ENCODE measurements at regions not wholly inside any gene's neighbourhood (a gene's known extent, or its start where the extent isn't known, plus 50 kb on each side); places are given as distances from the start of the nearest gene placed in this dataset.

DNA sequence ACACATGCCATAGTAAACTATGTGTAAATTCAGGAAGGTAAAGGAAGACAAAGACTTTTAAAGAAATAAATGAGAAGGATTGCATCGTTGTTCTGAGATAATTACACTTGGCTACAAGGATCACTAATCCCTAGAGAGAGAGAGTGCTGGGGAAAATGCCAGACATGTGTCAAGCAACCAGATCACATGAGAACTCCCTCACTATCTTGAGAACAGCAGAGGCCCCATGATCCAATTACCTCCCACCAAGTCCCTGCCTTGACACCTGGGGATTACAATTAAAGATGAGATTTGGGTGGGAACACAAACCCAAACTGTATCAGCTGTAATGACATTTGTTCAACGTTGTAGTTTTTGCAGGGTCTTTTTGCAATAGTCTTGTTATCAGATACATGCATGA is 1600.9 kb upstream of the MIR17HG start:
- ATAC-seq: no peak
- intact Hi-C loops (cut with DNase I, micrococcal nuclease): no loop called here
- DNase-seq: no peak
- H3K4me3 ChIP-seq: no peak overlapping the region
- H3K4me1 ChIP-seq (ENCODE audit: low read depth): no peaks in the 10 kb centered on the region
- H3K36me3 ChIP-seq (ENCODE audit: low read depth): no peaks in the 10 kb centered on the region
- TF ChIP-seq, protein P1, sequence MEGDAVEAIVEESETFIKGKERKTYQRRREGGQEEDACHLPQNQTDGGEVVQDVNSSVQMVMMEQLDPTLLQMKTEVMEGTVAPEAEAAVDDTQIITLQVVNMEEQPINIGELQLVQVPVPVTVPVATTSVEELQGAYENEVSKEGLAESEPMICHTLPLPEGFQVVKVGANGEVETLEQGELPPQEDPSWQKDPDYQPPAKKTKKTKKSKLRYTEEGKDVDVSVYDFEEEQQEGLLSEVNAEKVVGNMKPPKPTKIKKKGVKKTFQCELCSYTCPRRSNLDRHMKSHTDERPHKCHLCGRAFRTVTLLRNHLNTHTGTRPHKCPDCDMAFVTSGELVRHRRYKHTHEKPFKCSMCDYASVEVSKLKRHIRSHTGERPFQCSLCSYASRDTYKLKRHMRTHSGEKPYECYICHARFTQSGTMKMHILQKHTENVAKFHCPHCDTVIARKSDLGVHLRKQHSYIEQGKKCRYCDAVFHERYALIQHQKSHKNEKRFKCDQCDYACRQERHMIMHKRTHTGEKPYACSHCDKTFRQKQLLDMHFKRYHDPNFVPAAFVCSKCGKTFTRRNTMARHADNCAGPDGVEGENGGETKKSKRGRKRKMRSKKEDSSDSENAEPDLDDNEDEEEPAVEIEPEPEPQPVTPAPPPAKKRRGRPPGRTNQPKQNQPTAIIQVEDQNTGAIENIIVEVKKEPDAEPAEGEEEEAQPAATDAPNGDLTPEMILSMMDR (IDR thresholded peaks at IDR 0.05): no peak
- H3K9me3 ChIP-seq: no peaks in the 10 kb centered on the region

DNA sequence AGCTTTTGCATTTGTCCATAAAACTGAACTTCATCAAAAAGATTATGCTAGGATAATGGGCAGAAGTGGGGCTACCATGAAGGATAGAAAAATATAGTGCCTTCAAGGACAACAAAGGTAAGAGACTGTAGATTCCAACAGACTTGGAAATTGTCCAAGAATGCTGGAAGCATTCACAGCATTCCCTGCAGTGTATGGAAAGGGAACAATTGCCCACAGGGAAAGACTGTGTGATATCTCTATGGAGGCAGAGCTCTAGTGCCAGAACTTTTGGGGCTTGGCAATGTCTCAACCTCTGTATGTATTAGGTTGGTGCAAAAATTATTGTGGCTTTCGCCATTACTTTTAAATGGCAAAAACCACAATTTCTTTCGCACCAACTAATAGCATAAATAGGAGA is 1598.8 kb upstream of the MIR17HG start:
- ATAC-seq (no peak), DNase-seq (no peak)
- no peak overlapping the region for H3K4me3 ChIP-seq
- H3K4me1 ChIP-seq (ENCODE audit: low read depth): no peaks in the 10 kb centered on the region
- no peaks in the 10 kb centered on the region for H3K9me3 ChIP-seq
- TF ChIP-seq, protein P1 (IDR thresholded peaks at IDR 0.05): no peak
- no peaks in the 10 kb centered on the region for H3K36me3 ChIP-seq (ENCODE audit: low read depth)
- intact Hi-C loops (cut with DNase I, micrococcal nuclease): no loop called here

DNA sequence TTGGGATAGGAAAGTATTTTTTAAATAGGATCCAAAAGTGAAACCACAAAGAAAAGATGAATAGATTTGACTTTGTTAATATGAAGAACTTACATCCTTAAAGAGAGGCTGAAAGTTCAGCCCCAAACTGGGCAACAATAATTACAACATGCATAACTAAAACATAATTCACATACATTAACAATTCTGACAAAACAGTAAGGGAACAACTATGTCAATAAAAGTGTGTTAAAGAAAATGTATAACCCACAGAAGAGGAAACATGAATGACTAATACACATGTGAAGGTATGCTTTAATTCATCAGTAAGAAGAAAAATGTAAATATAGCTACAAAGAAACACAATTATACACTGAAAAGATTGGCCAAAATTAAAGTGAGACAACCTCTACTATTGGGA is 1597.6 kb upstream of the MIR17HG start:
- no peak overlapping the region for H3K4me3 ChIP-seq
- H3K9me3 ChIP-seq: no peaks in the 10 kb centered on the region
- intact Hi-C loops (cut with DNase I, micrococcal nuclease): no loop called here
- DNase-seq: no peak
- TF ChIP-seq, protein P1 (IDR thresholded peaks at IDR 0.05): no peak
- ATAC-seq: no peak
- H3K4me1 ChIP-seq (ENCODE audit: low read depth): no peaks in the 10 kb centered on the region
- H3K36me3 ChIP-seq (ENCODE audit: low read depth): no peaks in the 10 kb centered on the region

DNA sequence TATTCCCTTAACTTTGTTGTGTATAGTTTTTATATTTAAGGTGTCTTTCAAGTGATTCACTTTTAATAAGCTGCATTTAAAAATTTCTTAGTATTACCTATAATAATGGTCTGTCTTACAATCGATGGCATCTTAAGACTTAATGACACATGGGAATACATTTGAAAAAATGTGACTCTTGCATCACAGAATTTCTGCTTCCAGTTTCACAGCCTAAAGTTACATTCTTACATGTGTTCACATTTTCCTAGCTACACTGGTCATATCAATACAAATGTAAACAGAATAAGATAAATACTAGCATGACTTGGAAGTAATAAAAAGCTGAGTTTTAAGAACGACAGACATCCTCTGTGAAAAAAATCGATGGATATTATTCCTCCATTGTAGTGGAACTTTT is 1597.1 kb upstream of the MIR17HG start:
- Histone ChIP-seq H3K9me3 (no peaks in the 10 kb centered on the region), H3K36me3 (ENCODE audit: low read depth) (no peaks in the 10 kb centered on the region), H3K4me1 (ENCODE audit: low read depth) (no peaks in the 10 kb centered on the region), H3K4me3 (no peak overlapping the region)
- intact Hi-C loops (cut with DNase I, micrococcal nuclease): no loop called here
- DNase-seq (no peak), ATAC-seq (no peak)
- TF ChIP-seq, protein P1 (IDR thresholded peaks at IDR 0.05): no peak

DNA sequence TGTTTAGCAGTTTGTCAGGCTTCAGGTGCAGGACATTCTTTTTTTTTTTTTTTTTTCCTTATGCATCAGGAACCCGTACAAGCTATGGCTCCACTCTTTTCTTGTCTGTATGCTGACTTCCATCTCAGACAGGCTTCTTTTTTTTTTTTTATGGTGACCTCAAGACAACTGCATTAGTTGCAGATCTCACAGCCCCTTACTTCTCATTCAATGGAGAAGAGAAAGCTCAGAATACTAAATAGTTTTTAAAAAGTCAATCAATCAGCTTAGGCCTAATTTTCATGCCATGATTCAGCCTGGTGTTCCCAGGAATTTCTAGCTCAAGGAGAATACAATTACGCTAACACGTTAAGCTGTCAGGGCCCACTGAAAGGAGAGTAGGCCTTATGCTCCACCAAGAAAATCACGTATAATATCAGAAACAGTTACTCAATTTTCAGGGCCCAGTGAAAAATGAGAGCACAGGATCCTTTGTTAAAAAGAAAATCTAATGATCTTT is 1596.0 kb upstream of the MIR17HG start:
- H3K4me3 ChIP-seq: no peak overlapping the region
- ATAC-seq: no peak
- TF ChIP-seq, protein P1 (IDR thresholded peaks at IDR 0.05): no peak

DNA sequence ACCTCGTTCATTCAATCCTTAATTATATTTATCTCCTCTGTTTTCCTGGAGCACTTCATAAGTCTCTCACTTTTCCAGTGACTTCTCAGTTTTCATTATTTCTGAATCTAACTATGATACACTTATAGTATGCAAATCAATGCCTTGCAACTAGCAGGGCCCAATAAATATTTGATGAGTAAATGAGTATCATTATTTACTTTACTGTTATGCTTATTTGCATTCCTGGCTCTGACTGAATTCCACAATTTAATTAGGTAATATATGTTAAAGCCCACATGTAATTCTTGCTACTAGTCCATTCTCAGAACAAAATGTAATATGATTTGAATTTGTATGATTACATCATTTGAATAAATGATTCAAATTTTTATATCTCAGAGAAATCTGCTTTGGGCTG is 1595.1 kb upstream of the MIR17HG start:
- intact Hi-C loops (cut with DNase I, micrococcal nuclease): no loop called here
- ATAC-seq: no peak
- no peak overlapping the region for H3K4me3 ChIP-seq
- peaks cover 9% of the 10 kb centered on the region for H3K9me3 ChIP-seq
- no peaks in the 10 kb centered on the region for H3K36me3 ChIP-seq (ENCODE audit: low read depth)
- no peak for DNase-seq
- no peaks in the 10 kb centered on the region for H3K4me1 ChIP-seq (ENCODE audit: low read depth)
- TF ChIP-seq, protein P1 (IDR thresholded peaks at IDR 0.05): no peak

More for the DNA sequence above, 1596.0 kb upstream of the MIR17HG start:
- Histone ChIP-seq H3K9me3 (peaks cover 9% of the 10 kb centered on the region), H3K4me1 (ENCODE audit: low read depth) (no peaks in the 10 kb centered on the region), H3K36me3 (ENCODE audit: low read depth) (no peaks in the 10 kb centered on the region)
- DNase-seq: no peak
- intact Hi-C loops (cut with DNase I, micrococcal nuclease): no loop called here
